ENCODE measurements at regions not wholly inside any gene's neighbourhood (a gene's known extent, or its start where the extent isn't known, plus 50 kb on each side); places are given as distances from the start of the nearest gene placed in this dataset.

DNA sequence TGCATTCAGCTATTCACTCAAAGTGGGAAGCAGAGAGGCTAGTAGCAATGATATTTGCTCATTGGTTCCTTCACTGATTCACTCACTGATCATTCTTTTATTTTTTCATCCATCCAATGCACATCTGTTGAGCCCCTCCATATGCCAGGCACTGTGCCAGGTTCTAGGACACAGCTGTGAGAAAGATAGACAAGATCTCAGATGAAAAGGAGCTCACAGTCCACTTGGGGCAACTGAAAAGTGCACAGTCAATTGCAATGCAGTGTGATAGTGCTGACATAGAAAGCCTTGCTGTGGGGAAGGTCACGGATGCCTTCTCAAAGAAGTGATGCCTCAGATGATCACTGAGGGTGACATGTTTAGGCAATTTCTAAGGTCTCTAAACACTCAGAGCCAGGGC lies 262.3 kb downstream of the PTEN start:
- no peak overlapping the region for H3K4me3 ChIP-seq (ENCODE audit: control insufficient read depth, low read depth, low read length)
- TF ChIP-seq, protein P1, sequence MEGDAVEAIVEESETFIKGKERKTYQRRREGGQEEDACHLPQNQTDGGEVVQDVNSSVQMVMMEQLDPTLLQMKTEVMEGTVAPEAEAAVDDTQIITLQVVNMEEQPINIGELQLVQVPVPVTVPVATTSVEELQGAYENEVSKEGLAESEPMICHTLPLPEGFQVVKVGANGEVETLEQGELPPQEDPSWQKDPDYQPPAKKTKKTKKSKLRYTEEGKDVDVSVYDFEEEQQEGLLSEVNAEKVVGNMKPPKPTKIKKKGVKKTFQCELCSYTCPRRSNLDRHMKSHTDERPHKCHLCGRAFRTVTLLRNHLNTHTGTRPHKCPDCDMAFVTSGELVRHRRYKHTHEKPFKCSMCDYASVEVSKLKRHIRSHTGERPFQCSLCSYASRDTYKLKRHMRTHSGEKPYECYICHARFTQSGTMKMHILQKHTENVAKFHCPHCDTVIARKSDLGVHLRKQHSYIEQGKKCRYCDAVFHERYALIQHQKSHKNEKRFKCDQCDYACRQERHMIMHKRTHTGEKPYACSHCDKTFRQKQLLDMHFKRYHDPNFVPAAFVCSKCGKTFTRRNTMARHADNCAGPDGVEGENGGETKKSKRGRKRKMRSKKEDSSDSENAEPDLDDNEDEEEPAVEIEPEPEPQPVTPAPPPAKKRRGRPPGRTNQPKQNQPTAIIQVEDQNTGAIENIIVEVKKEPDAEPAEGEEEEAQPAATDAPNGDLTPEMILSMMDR (conservative IDR thresholded peaks at IDR 0.05; ENCODE audit: control insufficient read depth, insufficient read depth, low read depth, low read length), result no peak
- DNase-seq (ENCODE audit: low read depth), result no peak

- TF ChIP-seq, protein P1 (conservative IDR thresholded peaks at IDR 0.05; ENCODE audit: control insufficient read depth, insufficient read depth, low read depth, low read length), result no peak
- no peak for DNase-seq (ENCODE audit: low read depth)
- H3K4me3 ChIP-seq (ENCODE audit: control insufficient read depth, low read depth, low read length), result no peak overlapping the region
Observed at GRCh38 chr10:88126699-88127098, 263.3 kb downstream of the PTEN start.

DNA sequence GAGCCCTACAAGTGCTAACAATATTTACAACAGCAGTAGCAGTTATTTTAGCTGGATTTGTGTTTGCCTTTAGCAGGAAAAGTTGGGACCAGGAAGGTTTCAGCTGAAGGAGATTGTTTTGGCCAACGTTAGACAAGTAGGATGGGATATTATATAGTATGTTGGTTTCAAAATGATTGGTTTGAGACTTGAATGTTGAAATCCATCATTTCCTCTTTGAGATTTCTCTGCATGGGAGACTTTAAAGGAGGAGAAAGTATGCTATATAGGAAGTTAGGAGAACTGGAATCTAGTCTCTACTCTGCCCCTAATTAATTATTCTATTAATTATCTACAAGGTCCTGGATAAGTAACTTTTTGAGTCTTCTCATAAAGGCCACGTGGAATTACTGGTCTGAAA lies 263.8 kb downstream of the PTEN start:
- H3K4me3 ChIP-seq (ENCODE audit: control insufficient read depth, low read depth, low read length), result no peak overlapping the region
- DNase-seq (ENCODE audit: low read depth), result no peak
- TF ChIP-seq, protein P1 (conservative IDR thresholded peaks at IDR 0.05; ENCODE audit: control insufficient read depth, insufficient read depth, low read depth, low read length), result no peak

DNA sequence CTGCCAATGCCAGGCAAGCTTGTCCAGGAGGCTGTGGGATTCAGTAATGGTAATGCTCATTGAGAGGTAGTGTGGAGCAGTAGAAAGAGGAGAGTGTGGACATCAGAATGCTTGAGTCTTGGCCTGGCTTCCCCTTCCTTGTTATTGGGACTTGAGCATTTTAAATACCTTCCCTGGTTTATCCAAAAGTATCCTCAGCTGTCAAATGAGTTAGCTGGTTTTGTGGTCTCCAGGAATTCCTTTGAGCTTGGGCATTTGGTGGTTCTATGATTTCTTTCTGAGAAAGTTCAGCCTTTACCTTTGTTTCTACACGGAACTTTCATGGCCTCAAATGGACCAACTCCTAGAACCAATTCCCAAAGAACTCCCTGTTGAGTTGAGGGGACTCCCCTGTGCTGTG lies 264.3 kb downstream of the PTEN start:
- TF ChIP-seq, protein P1 (conservative IDR thresholded peaks at IDR 0.05; ENCODE audit: control insufficient read depth, insufficient read depth, low read depth, low read length), result no peak
- DNase-seq (ENCODE audit: low read depth), result no peak

GRCh38 chr10:88129013-88129412 lies 265.6 kb downstream of the PTEN start:
- DNase-seq (ENCODE audit: low read depth), result no peak
- H3K4me3 ChIP-seq (ENCODE audit: control insufficient read depth, low read depth, low read length), result no peak overlapping the region
- TF ChIP-seq, protein P1 (conservative IDR thresholded peaks at IDR 0.05; ENCODE audit: control insufficient read depth, insufficient read depth, low read depth, low read length), result no peak

More for the DNA sequence above, 264.3 kb downstream of the PTEN start:
- no peak overlapping the region for H3K4me3 ChIP-seq (ENCODE audit: control insufficient read depth, low read depth, low read length)

- DNase-seq (ENCODE audit: low read depth), result no peak
- no peak overlapping the region for H3K4me3 ChIP-seq (ENCODE audit: control insufficient read depth, low read depth, low read length)
- TF ChIP-seq, protein P1 (conservative IDR thresholded peaks at IDR 0.05; ENCODE audit: control insufficient read depth, insufficient read depth, low read depth, low read length), result no peak
Observed at GRCh38 chr10:88130912-88131311, 267.5 kb downstream of the PTEN start.

GRCh38 chr10:88131511-88132139 lies 268.2 kb downstream of the PTEN start:
- TF ChIP-seq, protein P1 (conservative IDR thresholded peaks at IDR 0.05; ENCODE audit: control insufficient read depth, insufficient read depth, low read depth, low read length), result no peak
- peak; percentile 49 for DNase-seq (ENCODE audit: low read depth)

More at GRCh38 chr10:88131511-88132139, 268.2 kb downstream of the PTEN start:
- H3K4me3 ChIP-seq (ENCODE audit: control insufficient read depth, low read depth, low read length), result no peak overlapping the region
